KBM-7 (cell line): ENCODE measurements at regions not wholly inside any gene's neighbourhood (a gene's known extent, or its start where the extent isn't known, plus 50 kb on each side); places are given as distances from the start of the nearest gene placed in this dataset.

Experiments
- DNase-seq: peaks from one replicate; pipeline ENCODE4 v3.0.0-alpha.2; 2015
- in situ Hi-C: fragments of 300-500 bp; cut with MboI; formaldehyde crosslinking; loops from 2 replicates; pipeline ENCODE4 v1.14.3; 2020; ENCODE audit warnings: low sequenced_read_pairs, low pct_unique_long_range_greater_than_20kb, mixed read lengths

DNA sequence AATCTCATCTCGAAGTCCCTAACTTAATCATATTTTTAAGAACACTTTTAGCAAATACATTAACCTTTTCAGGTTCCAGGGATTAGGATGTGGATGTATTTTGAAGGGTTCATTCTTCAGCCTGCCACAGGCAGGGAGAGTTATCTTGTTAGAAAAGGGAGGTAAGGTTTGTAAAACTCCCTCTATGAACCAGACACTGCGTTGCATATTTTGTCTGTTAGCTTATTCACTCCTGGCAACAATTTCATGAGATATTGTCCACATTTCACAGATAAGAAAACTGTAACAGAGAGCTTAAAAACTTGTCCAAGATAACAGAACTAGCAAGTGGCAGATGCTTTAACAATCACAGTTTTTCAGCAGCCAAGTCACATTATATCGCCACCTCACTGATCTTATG lies 155.4 kb downstream of the DIPK2A start:
- in situ Hi-C loops: no loop called here
- no peak for DNase-seq

GRCh38 chr3:144127700-144128099 lies 156.1 kb downstream of the DIPK2A start:
- no peak for DNase-seq
- in situ Hi-C loops: no loop called here

DNA sequence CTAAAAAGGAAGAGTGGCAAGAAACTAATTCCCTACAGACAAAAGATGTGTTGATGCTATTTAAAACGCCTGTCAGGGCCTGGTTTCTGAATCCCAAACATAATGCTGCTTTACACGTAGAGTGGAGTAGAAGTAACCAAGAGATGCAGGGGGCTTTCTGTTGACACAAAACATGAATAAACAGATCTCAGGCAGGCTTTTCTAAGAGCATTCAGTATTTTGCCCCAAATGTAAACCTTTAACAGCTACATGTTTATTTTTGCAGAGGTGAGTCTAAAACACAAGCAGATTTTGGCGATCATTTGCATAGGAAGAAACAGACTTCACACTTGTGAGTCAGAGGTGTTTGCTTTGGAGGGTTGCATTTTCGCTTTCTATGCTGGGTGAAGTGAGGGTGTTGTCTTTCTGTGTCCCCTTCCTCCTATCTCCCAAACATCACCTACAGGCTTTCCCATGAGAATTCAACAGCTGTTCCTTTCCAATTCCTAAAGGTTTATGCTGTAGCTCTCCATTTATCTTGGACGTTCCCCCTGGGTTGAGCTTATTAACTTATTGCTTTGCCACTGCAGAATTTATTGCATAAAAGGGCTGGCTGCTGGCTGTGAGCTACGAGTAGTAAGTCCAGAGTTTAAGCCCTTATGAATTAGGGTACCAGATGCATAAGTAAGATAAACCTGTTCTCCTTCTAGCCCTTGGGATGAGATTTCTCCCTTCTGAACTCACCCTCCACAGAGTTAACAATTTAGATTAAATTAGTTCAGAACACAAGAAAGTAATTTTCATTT lies 156.7 kb downstream of the DIPK2A start:
- in situ Hi-C loops: no loop called here
- no peak for DNase-seq

DNA sequence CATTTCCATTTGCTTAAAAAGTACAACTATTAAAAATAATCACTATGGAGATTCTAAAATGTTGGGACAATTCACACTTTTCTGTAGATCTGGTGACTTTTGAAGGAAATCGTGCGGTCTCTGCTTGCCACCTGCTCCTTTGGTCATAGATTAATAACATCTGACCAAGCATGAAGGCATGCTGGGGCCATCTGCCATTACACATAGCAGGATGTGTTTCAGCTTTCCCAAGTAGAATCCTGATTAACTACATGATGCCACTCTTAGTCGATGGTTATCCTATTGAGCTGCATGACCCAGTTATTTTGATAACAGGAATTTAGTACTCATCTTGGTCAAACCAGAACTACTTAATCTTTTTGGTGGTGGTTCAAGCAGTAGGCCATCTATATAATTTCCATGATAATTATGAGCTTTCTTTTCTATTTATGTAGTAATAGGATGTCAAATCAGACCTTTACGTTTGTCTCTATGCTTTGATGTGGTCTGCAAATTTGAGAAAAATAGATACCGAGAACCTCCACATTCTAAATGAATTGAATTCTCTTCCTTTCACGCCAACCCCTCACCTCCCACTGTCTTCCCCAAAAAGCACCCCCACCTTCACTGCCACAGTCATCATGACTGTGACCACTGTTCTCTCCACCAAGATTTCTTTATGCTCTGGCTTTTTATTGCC lies 158.1 kb downstream of the DIPK2A start:
- DNase-seq: no peak
- in situ Hi-C loops: no loop called here

DNA sequence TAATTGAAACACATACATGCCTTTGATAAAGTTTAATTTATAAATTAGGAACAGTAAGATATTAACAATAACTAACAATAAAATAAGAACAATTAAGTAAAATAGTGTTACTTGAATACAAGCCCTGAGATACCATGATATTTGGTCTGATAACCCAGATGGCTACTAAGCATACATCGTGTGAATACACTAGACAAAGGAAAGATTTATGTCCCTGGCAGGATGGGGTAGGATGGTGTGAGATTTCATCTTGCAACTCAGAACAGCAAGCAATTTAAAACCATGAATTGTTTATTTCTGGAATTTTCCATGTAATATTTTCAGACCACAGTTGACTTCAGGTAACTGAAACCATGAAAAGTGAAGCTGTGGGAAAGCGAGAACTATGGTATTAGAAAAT lies 169.5 kb downstream of the DIPK2A start:
- no peak for DNase-seq
- in situ Hi-C loops: no loop called here

GRCh38 chr3:144141496-144141895 lies 169.9 kb downstream of the DIPK2A start:
- in situ Hi-C loops: no loop called here
- no peak for DNase-seq

GRCh38 chr3:144142151-144142840 lies 170.7 kb downstream of the DIPK2A start:
- in situ Hi-C loops: no loop called here
- no peak for DNase-seq

DNA sequence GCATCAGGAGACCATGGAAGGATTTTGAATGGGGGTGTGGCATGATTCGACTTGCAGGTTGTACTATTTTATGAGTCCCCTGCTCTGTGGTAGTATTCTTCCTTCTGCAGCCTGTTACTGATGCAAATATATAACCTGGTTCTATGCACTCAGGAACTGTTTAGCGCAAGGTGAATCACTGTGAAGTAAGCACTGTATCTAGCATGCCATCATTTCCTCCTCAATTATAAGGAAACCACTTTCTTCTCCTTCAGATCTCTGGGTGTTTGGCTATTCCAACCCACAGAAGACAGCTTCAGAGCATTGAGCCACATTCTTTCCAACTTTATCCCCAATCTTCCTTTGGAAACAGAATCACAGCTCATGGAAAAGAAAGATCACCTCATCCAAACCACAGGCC lies 176.7 kb downstream of the DIPK2A start:
- no peak for DNase-seq
- in situ Hi-C loops: no loop called here

DNA sequence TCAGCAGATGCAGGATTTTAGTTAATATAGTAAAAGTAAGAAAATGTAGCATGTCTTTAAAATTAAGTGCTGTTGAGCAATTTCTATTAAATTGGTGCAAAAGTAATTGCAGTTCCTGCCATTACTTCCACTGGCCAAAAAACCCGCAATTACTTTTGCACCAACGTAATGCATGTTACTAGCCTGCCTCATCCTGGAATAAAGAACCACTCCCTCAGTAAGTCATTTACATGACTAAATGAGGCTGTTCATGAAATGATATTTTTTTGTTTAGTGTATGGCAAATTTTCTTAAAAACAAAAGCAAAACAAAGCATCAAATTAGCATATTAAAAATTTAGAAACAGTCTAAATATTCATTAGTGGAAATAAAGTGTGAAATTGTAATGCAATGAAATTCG lies 180.4 kb downstream of the DIPK2A start:
- no peak for DNase-seq
- in situ Hi-C loops: no loop called here

DNA sequence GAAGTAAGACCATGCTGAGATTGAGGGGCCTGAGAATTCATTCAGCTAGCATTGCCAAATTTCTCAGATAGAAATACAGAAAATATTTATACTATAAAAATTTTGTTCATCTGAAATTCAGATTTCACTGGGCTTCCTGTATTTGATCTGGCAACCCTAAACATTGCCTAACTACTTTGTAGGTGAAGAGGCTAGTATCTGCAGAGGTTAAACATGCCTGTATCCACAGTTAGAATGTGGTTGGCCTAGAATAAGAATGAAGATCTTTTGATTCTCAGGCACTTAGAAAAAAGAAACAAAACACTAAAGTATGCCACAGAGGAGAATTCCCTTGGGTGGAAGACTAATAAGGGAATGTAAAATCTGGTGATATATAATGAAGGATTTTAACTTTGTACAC lies 189.0 kb downstream of the DIPK2A start:
- in situ Hi-C loops: no loop called here
- DNase-seq: no peak

DNA sequence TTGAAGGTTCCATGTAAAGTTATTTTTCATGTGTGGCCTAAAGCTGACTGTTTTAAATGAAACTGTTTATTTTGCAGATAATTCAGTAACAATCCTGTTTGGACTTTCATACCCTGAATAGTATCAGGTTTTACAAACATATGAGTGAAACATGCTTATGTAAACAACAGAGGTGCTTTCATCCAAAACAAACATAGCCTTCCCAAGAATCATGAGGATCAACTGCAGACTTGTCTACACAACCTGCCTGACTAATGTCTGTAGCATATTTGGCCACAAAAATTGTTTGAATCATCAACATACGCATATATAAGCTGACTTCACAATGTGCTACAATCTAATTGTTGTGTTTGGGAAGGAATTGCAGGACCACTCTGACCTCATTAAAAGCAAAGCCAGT lies 190.4 kb downstream of the DIPK2A start:
- DNase-seq: no peak
- in situ Hi-C loops: no loop called here

DNA sequence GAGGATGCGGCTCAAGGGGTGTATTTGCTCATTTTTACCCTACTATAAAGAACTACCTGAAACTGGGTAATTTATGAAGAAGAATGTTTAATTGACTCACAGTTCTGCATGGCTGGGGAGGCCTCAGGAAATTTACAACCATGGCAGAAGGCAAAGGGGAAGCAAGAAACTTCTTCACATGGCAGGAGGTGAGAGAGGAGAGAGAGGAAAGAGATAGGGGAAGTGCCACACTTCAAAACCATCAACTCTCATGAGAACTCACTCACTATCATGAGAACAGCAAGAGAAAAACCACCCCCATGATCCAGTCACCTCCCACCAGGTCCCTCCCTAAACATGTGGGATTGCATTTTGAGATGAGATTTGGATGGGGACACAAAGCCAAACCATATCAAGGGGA lies 192.7 kb downstream of the DIPK2A start:
- in situ Hi-C loops: no loop called here
- DNase-seq: peak; percentile 5

DNA sequence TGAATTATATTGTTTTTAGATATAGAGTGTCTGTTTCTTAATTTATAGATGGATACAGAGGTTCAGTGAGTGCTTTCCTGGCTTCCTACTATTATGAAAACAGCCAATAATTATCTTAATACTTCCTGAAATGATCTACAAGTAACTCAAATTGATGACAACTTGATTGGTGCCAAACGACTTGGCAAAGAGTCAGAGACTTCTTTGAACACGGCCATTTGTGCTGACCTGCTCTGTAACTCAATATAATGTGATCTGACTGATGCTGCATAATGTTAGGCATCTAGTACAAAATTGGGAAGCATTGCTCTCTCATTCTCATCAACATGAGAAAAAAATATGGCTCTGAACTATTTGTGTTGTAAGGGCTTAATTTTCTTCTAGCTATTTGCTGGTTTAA lies 193.9 kb downstream of the DIPK2A start:
- in situ Hi-C loops: no loop called here
- DNase-seq: no peak

GRCh38 chr3:144167634-144168033 lies 196.0 kb downstream of the DIPK2A start:
- DNase-seq: no peak
- in situ Hi-C loops: no loop called here

DNA sequence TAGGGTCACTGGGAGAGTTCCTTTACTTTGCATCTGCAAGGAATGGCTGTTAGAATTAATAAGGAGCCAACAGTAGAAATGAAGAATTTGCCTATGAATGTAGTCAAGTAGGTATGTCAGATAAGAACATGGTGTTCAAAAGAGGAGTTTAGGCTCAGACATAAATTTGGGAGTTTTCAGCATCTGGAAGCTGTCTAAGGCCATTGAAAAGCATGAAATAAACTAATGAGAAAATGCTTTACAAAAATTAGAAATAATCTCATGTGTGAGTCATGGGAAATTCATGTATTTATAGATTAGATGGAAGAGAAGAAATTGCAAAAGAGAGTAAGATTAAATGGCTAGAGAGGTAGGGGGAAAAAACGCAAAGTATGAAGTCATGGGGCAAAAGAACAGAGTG lies 201.9 kb downstream of the DIPK2A start:
- DNase-seq: no peak
- in situ Hi-C loops: no loop called here

- in situ Hi-C loops: no loop called here
- DNase-seq: no peak
Measured at GRCh38 chr3:144175644-144176425, 204.2 kb downstream of the DIPK2A start.

DNA sequence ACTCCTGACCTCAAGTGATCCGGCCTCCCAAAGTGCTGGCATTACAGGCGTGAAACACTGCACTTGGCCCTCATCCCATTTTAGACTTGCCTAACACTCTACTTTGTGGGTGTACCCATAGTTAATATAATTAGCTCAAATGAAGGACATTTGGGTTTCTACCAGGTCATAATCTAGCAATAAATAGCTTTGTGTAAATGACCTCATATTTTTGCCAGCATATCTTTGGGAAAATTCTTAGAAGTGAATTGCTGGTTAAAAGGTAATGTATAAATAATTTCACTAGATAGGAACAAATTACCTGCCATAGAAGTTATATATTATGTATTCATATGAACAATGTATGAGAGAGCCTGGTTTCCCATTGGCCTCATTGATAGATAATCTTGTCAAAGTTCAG lies 206.0 kb downstream of the DIPK2A start:
- DNase-seq: no peak
- in situ Hi-C loops: no loop called here

- in situ Hi-C loops: no loop called here
- DNase-seq: no peak
Measured at GRCh38 chr3:144178607-144179006, 207.0 kb downstream of the DIPK2A start.

- DNase-seq: no peak
- in situ Hi-C loops: no loop called here
Measured at GRCh38 chr3:144181062-144181461, 209.4 kb downstream of the DIPK2A start.

DNA sequence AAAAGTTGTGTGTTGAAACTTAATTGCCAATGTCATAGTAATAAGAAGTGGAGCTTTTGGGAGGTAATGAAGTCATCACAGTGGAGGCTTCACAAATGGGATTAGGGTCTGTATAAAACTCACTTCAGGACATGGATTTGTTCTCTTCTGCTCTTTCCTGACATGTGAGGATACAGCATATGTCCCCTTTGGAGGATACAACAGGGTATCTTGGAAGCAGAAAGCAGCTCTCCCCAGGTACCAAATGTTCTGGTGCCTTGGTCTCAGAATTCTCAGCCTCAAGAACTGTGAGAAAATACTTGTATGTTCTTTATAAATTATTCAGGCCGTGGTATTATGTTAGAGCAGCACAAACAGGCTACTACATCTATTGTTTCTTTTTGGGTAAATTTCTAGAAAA lies 210.9 kb downstream of the DIPK2A start:
- DNase-seq: no peak
- in situ Hi-C loops: no loop called here
